Esophagus squamous epithelium (tissue), 4 donors: ENCODE measurements at regions not wholly inside any gene's neighbourhood (a gene's known extent, or its start where the extent isn't known, plus 50 kb on each side); places are given as distances from the start of the nearest gene placed in this dataset.

Source experiments
- CTCF ChIP-seq, 6 experiments: fragments of 450-650 bp in 4 of 6; fragments of 200-600 bp in 2 of 6; sonication (generic) in 2 of 6; IDR thresholded peaks; one replicate each; pipeline ENCODE4 v1.5.1; 2016 to 2019; ENCODE audit warnings: antibody characterized with exemption in 6 of 6, mild to moderate bottlenecking in 4 of 6, moderate library complexity in 4 of 6
- POLR2A ChIP-seq, 4 donors: fragments of 450-650 bp; IDR thresholded peaks; one replicate each; pipeline ENCODE4 v1.6.1; 2017; ENCODE audit warnings: antibody characterized with exemption in 4 of 4, mild to moderate bottlenecking in 4 of 4, moderate library complexity in 3 of 4

GRCh38 chr6:144824018-144824417, 538.9 kb downstream of the UTRN start:
- TF ChIP-seq CTCF (IDR thresholded peaks at IDR 0.05) (no peak), POLR2A (IDR thresholded peaks at IDR 0.05) (no peak)
